Activated CD8-positive, alpha-beta T cell treated with anti-CD3 and anti-CD28 coated beads for 36 hours (primary cell): ENCODE measurements at regions not wholly inside any gene's neighbourhood (a gene's known extent, or its start where the extent isn't known, plus 50 kb on each side); places are given as distances from the start of the nearest gene placed in this dataset.

Source experiments
- ATAC-seq: fragments of 200-7000 bp; cut with Tn5 transposase; one replicate; pipeline ENCODE4 v1.10.0; 2021; ENCODE audit warnings: mild to moderate bottlenecking, moderate library complexity
- CTCF ChIA-PET: fragments of 350-600 bp; sonication (Branson Sonifier 250); formaldehyde crosslinking; loops from one replicate; lab custom pipeline; 2021; ENCODE audit warnings: antibody characterized with exemption; lab: Charles Lee
- POLR2A ChIA-PET: fragments of 350-600 bp; sonication (Branson Sonifier 250); formaldehyde crosslinking; loops from one replicate; lab custom pipeline; 2021; ENCODE audit warnings: antibody characterized with exemption; lab: Charles Lee
- DNase-seq: peaks from one replicate; pipeline ENCODE4 v3.0.0-alpha.2; 2020
- H3K27ac Mint-ChIP-seq: one replicate; pipeline ENCODE4 v1.8.0; 2021; ENCODE audit warnings: mild to moderate bottlenecking, mixed read lengths
- H3K27me3 Mint-ChIP-seq: one replicate; pipeline ENCODE4 v1.8.0; 2021; ENCODE audit warnings: mixed read lengths
- H3K36me3 Mint-ChIP-seq: one replicate; pipeline ENCODE4 v1.8.0; 2021; ENCODE audit warnings: low read depth, mixed read lengths
- H3K4me1 Mint-ChIP-seq: one replicate; pipeline ENCODE4 v1.8.0; 2021; ENCODE audit warnings: low read depth, mixed read lengths
- H3K4me3 Mint-ChIP-seq: one replicate; pipeline ENCODE4 v1.8.0; 2021; ENCODE audit warnings: mild to moderate bottlenecking, moderate library complexity, mixed read lengths
- H3K9me3 Mint-ChIP-seq: one replicate; pipeline ENCODE4 v1.8.0; 2021; ENCODE audit warnings: mixed read lengths
- intact Hi-C: fragments of 100-400 bp; cut with micrococcal nuclease; formaldehyde crosslinking; loops from one replicate; pipeline ENCODE4 v1.10.0; 2022
- TF ChIP-seq, protein P1 (sequence below): fragments of 200-600 bp; IDR thresholded peaks from one replicate; pipeline ENCODE4 v1.8.0; 2022; ENCODE audit warnings: antibody characterized with exemption, mild to moderate bottlenecking

DNA sequence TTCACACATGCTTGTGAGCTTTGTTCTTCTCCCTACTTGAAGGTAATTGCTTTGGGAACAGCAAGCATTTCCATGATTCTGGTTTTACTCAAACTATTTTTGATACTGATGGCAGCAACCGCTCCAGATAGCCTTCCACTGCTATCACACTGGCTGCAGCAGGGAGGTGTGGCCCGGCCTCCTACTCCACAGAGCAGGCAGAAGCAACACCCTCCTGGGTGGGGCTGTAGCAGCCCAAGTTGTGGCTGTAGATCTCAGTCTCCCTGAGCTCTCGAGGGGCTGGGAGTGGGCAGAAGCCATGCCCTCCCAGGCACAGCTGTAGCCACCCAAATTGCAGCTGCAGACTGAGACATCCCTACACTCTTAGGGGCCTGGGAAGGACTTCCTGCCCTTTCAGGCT, 878.8 kb upstream of the GBE1 start:
- ChIA-PET POLR2A (no interaction called here), CTCF (no interaction called here)
- intact Hi-C loops: no loop called here
- no peak overlapping the region for H3K27ac Mint-ChIP-seq
- TF ChIP-seq, protein P1, sequence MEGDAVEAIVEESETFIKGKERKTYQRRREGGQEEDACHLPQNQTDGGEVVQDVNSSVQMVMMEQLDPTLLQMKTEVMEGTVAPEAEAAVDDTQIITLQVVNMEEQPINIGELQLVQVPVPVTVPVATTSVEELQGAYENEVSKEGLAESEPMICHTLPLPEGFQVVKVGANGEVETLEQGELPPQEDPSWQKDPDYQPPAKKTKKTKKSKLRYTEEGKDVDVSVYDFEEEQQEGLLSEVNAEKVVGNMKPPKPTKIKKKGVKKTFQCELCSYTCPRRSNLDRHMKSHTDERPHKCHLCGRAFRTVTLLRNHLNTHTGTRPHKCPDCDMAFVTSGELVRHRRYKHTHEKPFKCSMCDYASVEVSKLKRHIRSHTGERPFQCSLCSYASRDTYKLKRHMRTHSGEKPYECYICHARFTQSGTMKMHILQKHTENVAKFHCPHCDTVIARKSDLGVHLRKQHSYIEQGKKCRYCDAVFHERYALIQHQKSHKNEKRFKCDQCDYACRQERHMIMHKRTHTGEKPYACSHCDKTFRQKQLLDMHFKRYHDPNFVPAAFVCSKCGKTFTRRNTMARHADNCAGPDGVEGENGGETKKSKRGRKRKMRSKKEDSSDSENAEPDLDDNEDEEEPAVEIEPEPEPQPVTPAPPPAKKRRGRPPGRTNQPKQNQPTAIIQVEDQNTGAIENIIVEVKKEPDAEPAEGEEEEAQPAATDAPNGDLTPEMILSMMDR: no peak
- ATAC-seq (no peak), DNase-seq (no peak)
- no peaks in the 10 kb centered on the region for H3K9me3 Mint-ChIP-seq
- no peaks in the 10 kb centered on the region for H3K4me1 Mint-ChIP-seq
- no peaks in the 10 kb centered on the region for H3K36me3 Mint-ChIP-seq
- no peaks in the 10 kb centered on the region for H3K27me3 Mint-ChIP-seq
- H3K4me3 Mint-ChIP-seq: no peak overlapping the region

DNA sequence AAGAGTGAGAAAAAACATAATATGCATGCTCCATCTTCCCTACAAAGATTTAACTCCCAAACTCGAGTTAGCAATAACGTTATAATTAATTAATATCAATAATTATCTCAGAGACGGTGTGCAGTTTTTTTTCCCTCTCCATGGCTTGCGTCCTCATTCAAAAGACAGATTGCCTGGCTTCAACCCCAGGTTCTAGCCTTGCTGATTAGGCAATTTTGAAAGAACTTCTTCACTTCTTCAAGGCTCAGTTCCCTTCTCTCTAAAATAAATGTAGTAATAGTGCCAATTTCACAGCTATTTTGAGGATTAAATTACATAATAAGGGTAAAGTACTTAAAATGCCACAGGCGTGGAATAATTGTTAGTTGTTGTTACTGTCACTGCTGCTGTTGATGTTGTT, 876.1 kb upstream of the GBE1 start:
- CTCF ChIA-PET: no interaction called here
- Mint-ChIP-seq H3K9me3 (no peaks in the 10 kb centered on the region), H3K36me3 (no peaks in the 10 kb centered on the region), H3K27me3 (no peaks in the 10 kb centered on the region), H3K4me1 (no peaks in the 10 kb centered on the region), H3K27ac (no peak overlapping the region), H3K4me3 (no peak overlapping the region)
- POLR2A ChIA-PET: no interaction called here
- intact Hi-C loops: no loop called here
- TF ChIP-seq, protein P1: no peak
- DNase-seq: no peak
- ATAC-seq: no peak

DNA sequence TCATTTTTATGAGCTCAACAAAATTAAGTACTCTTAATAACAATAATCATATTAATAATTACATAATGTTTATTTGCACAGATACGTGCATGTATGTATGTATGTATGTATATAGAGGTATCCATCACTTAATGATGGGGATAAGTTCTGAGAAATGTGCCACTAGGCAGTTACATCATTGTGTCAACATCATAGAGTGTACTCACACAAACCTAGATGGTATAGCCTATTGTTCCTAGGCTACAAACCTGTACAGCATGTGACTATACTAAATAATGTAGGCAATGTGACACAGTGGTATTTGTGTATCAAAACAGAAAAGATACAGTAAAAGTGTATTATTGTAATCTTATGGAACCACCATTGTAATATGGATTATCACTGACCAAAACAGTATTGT, 874.7 kb upstream of the GBE1 start:
- CTCF ChIA-PET: no interaction called here
- Mint-ChIP-seq H3K9me3 (no peaks in the 10 kb centered on the region), H3K27me3 (no peaks in the 10 kb centered on the region), H3K4me3 (no peak overlapping the region), H3K4me1 (no peaks in the 10 kb centered on the region), H3K36me3 (no peaks in the 10 kb centered on the region), H3K27ac (no peak overlapping the region)
- intact Hi-C loops: no loop called here
- no peak for DNase-seq
- ATAC-seq: no peak
- TF ChIP-seq, protein P1: no peak
- POLR2A ChIA-PET: no interaction called here

DNA sequence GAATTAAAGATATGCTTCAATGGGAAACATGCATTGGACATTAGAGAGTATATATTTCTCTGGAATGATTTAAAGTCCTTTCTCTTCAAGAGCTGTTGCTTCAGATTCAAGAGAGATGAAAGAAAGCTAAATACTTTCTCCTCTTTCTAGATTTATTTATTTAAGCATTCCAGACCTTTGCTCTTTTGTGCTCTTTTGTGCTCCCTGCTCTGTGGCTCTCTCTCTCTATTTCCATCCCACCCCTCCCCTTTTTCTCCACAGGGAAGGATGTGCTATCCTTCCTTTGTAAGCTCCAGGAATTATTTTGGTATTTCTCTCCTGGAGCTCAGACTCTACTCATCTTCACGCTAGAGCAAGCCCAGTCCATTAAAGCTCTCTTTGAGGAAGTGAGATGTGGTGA, 871.9 kb upstream of the GBE1 start:
- H3K36me3 Mint-ChIP-seq: no peaks in the 10 kb centered on the region
- no peak overlapping the region for H3K27ac Mint-ChIP-seq
- H3K4me3 Mint-ChIP-seq: no peak overlapping the region
- intact Hi-C loops: no loop called here
- no peak for DNase-seq
- TF ChIP-seq, protein P1: no peak
- no peak for ATAC-seq
- H3K4me1 Mint-ChIP-seq: no peaks in the 10 kb centered on the region
- ChIA-PET CTCF (no interaction called here), POLR2A (no interaction called here)
- no peaks in the 10 kb centered on the region for H3K27me3 Mint-ChIP-seq
- H3K9me3 Mint-ChIP-seq: peaks cover 6% of the 10 kb centered on the region

DNA sequence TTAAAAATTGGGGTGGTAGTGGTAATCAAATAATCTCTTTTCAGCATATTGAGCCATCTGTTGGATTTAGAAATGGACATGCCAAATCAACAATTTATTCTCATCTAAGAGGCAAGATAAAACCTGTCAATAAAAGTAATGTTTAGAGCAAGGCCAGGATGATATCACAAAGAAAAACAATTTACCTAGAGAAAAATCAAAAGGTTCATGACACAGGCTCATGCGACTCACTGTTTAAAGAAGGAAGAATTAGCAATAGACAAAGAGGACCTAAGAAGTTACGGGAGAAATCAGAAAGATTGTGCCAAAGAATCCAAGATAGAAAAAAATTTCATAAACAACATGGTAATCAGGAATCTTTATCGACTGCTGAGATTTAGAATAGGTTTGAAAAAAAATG, 868.5 kb upstream of the GBE1 start:
- intact Hi-C loops: no loop called here
- peaks cover 7% of the 10 kb centered on the region for H3K9me3 Mint-ChIP-seq
- no peak overlapping the region for H3K4me3 Mint-ChIP-seq
- DNase-seq (no peak), ATAC-seq (no peak)
- TF ChIP-seq, protein P1: no peak
- no peak overlapping the region for H3K27ac Mint-ChIP-seq
- CTCF ChIA-PET: no interaction called here
- H3K36me3 Mint-ChIP-seq: no peaks in the 10 kb centered on the region
- no peaks in the 10 kb centered on the region for H3K4me1 Mint-ChIP-seq
- no peaks in the 10 kb centered on the region for H3K27me3 Mint-ChIP-seq
- POLR2A ChIA-PET: no interaction called here
